OCI-LY1 (cell line): ENCODE measurements at regions not wholly inside any gene's neighbourhood (a gene's known extent, or its start where the extent isn't known, plus 50 kb on each side); places are given as distances from the start of the nearest gene placed in this dataset.
"Not testable (repeated sequence)": the region's sequence is repeated elsewhere in the genome, so short reads cannot be mapped to it uniquely, and the experiment has no call there.

Experiments
- H2AFZ ChIP-seq: fragments of 200-600 bp; sonication (generic), shearing (Covaris generic); 2 replicates; pipeline ENCODE4 v1.6.0; 2014; ENCODE audit warnings: antibody characterized with exemption, mild to moderate bottlenecking, low read length
- H3F3A ChIP-seq: fragments of 200-600 bp; sonication (generic), shearing (Covaris generic); 2 replicates; pipeline ENCODE4 v1.6.0; 2014; ENCODE audit warnings: mild to moderate bottlenecking, antibody characterized with exemption, low read length, moderate library complexity; ENCODE audit not compliant: insufficient read depth
- H3K27ac ChIP-seq: fragments of 200-600 bp; sonication (generic); 2 replicates; pipeline ENCODE4 v1.5.1; 2014; ENCODE audit warnings: low read length, mixed run types, mild to moderate bottlenecking, low read depth; ENCODE audit not compliant: poor library complexity, severe bottlenecking
- H3K27me3 ChIP-seq: fragments of 200-600 bp; sonication (generic); 2 replicates; pipeline ENCODE4 v1.6.0; 2014; ENCODE audit warnings: antibody characterized with exemption, mild to moderate bottlenecking, low read length, moderate library complexity; ENCODE audit not compliant: insufficient read depth
- H3K36me3 ChIP-seq: fragments of 200-600 bp; sonication (generic); 2 replicates; pipeline ENCODE4 v1.6.1; 2014; ENCODE audit warnings: mild to moderate bottlenecking, antibody characterized with exemption, low read length, moderate library complexity, mixed read lengths; ENCODE audit not compliant: insufficient read depth
- H3K4me1 ChIP-seq: fragments of 200-600 bp; sonication (generic); 2 replicates; pipeline ENCODE4 v1.5.1; 2014; ENCODE audit warnings: mild to moderate bottlenecking, low read length, moderate library complexity; ENCODE audit not compliant: insufficient read depth, severe bottlenecking
- H3K4me2 ChIP-seq: fragments of 200-600 bp; sonication (generic), shearing (Covaris generic); 2 replicates; pipeline ENCODE4 v1.6.1; 2014; ENCODE audit warnings: low read length
- H3K4me3 ChIP-seq: fragments of 200-600 bp; sonication (generic); 2 replicates; pipeline ENCODE4 v1.5.1; 2014; ENCODE audit warnings: low read length, low read depth, mild to moderate bottlenecking, mixed read lengths; ENCODE audit not compliant: poor library complexity, severe bottlenecking
- H3K79me2 ChIP-seq: fragments of 200-600 bp; shearing (Covaris generic); 2 replicates; pipeline ENCODE4 v1.6.1; 2016; ENCODE audit warnings: mixed run types, low read length, mixed read lengths; ENCODE audit not compliant: insufficient read depth
- H3K9ac ChIP-seq: fragments of 200-600 bp; sonication (generic), shearing (Covaris generic); 2 replicates; pipeline ENCODE4 v1.6.1; 2014; ENCODE audit warnings: mild to moderate bottlenecking, low read length, mixed read lengths
- H3K9me2 ChIP-seq: fragments of 200-600 bp; sonication (generic), shearing (Covaris generic); 2 replicates; pipeline ENCODE4 v1.6.1; 2014; ENCODE audit warnings: low read depth, mild to moderate bottlenecking, low read length, mixed read lengths
- H3K9me3 ChIP-seq: fragments of 200-600 bp; shearing (Covaris generic); 2 replicates; pipeline ENCODE4 v1.6.1; 2014; ENCODE audit warnings: low read length, mixed read lengths
- H4K20me1 ChIP-seq: fragments of 200-600 bp; sonication (generic), shearing (Covaris generic); 2 replicates; pipeline ENCODE4 v1.6.0; 2016; ENCODE audit warnings: mild to moderate bottlenecking, low read length; ENCODE audit not compliant: insufficient read depth

DNA sequence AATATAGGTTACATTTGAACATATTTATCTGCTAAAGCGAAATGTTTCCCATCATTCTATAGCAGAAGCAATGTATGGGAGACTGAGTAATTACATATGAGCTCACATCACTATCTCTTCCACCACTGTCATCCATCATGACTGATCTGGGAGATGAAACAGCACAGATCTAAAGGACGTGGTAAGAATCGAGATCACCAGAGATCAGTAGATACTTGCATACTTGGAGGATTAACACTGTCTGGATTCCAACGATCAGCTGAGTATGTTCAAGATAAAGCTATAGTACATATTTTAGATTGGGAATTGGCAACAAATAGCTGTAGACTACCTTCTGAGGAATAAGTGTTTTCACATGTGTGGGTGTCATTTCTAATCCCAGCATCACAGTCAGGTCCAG lies 94.6 kb downstream of the FOXD4L6 start:
- not testable (repeated sequence) for H3K27me3 ChIP-seq, H3K9me3 ChIP-seq, H2AFZ ChIP-seq, H3K4me1 ChIP-seq, H3K36me3 ChIP-seq, H3K4me3 ChIP-seq, H4K20me1 ChIP-seq, H3F3A ChIP-seq, H3K9ac ChIP-seq, H3K27ac ChIP-seq, H3K79me2 ChIP-seq, H3K9me2 ChIP-seq, H3K4me2 ChIP-seq

DNA sequence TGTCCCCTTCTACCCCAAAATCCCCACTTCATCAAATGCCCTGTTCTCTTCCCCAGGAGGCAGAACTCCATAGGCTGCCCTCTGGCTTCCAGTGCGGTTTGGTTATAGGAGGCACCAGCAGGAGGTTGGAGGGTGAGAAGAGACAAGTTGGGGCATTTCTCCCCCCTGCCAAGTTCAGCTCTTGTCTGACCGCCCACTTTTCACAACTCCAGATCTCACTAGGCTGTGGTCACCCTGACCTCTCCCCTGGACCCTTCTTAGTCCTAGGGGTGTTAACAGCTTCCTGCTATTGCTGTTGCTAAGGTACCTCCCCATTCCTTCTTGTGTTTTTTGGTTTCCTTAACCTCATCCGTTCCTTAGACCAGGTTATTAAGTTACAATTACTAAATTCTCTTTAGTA lies 95.1 kb downstream of the FOXD4L6 start:
- not testable (repeated sequence) for H3K27me3 ChIP-seq, H3K4me3 ChIP-seq, H3K9me3 ChIP-seq, H4K20me1 ChIP-seq, H3K27ac ChIP-seq, H3K9me2 ChIP-seq, H3F3A ChIP-seq, H3K9ac ChIP-seq, H3K79me2 ChIP-seq, H2AFZ ChIP-seq, H3K36me3 ChIP-seq, H3K4me1 ChIP-seq, H3K4me2 ChIP-seq

DNA sequence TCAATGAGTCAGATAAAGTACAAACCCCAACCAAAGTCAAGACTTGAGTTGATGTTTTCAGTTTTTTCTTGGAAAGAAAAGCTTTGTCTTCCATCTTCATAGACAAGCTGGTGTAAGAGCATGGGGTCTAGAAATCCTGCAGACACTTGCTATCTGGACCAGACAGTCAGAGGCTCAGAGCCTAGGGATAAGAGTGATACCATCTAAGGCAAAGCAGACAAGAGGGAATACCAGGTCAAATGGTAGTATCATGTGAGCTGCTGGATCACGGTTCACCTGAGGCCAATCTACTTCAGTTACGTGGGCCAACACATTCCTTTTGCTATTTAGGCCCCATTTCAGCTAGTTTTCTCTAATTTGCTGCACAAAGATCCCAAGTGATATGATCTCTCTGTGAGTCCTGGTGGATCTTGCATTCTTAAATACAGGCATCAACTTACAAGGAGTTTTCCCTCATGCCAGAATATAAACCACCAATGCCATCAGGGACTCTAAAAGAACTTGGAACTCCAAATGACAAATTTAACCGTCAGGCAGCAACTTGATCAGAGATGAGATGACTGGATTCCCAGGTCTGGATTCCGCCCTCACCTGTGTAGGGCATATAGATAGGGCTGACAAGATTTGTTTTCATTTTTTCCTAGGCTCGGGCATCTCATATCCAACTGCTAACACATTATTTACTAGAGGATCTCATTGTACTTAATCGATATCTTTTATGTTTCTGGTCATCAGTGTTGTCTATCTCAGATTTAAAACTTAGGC lies 101.4 kb downstream of the FOXD4L6 start:
- not testable (repeated sequence) for H3K79me2 ChIP-seq, H2AFZ ChIP-seq, H4K20me1 ChIP-seq, H3K9me3 ChIP-seq, H3K27me3 ChIP-seq, H3K27ac ChIP-seq, H3K36me3 ChIP-seq, H3F3A ChIP-seq, H3K9ac ChIP-seq, H3K4me2 ChIP-seq, H3K4me3 ChIP-seq, H3K9me2 ChIP-seq, H3K4me1 ChIP-seq

DNA sequence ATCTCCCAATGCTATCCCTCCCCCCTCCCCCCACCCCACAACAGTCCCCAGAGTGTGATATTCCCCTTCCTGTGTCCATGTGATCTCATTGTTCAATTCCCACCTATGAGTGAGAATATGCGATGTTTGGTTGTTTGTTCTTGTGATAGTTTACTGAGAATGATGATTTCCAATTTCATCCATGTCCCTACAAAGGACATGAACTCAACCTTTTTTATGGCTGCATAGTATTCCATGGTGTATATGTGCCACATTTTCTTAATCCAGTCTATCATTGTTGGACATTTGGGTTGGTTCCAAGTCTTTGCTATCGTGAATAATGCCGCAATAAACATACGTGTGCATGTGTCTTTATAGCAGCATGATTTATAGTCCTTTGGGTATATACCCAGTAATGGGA lies 106.1 kb downstream of the FOXD4L6 start:
- H3K27ac ChIP-seq, H3K4me3 ChIP-seq, H3F3A ChIP-seq, H4K20me1 ChIP-seq, H3K4me1 ChIP-seq, H3K9me3 ChIP-seq, H2AFZ ChIP-seq, H3K79me2 ChIP-seq, H3K27me3 ChIP-seq, H3K9ac ChIP-seq, H3K9me2 ChIP-seq, H3K36me3 ChIP-seq, H3K4me2 ChIP-seq: not testable (repeated sequence)

DNA sequence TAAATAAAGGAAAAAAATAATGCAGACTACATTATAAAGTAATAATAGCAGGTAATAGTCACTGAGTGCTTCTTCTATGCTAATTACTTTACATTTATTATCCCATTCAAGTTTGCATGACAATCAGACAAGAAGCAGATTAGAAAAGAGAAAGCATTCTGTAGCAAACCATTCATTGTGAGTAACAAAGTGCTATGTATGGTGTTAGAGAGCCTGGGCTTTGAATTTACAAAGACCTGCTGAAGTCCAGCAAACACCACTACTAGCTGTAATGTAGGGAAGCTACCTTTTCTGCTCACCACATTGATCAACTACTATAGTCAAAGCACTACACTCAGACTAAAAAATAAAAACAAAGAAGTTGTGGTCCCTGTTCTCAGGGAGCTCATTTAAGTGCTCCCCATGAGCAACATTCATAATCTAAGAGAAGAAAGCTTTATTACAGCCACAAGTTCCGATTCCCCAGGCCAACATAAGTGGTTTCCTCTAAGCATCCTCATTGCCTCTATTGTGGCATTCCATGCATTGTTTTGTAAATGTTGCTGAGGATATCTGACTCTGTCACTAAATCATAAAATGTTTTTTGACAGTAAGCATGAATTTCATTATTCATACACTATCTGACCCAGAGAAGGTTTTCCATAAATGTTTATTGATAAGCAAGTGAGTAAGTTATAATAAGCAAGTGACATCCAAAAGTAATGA lies 108.5 kb downstream of the FOXD4L6 start:
- not testable (repeated sequence) for H3K79me2 ChIP-seq, H3K27me3 ChIP-seq, H3K9ac ChIP-seq, H3K4me1 ChIP-seq, H3K9me2 ChIP-seq, H3K4me3 ChIP-seq, H2AFZ ChIP-seq, H3F3A ChIP-seq, H3K36me3 ChIP-seq, H3K27ac ChIP-seq, H3K9me3 ChIP-seq, H4K20me1 ChIP-seq, H3K4me2 ChIP-seq

DNA sequence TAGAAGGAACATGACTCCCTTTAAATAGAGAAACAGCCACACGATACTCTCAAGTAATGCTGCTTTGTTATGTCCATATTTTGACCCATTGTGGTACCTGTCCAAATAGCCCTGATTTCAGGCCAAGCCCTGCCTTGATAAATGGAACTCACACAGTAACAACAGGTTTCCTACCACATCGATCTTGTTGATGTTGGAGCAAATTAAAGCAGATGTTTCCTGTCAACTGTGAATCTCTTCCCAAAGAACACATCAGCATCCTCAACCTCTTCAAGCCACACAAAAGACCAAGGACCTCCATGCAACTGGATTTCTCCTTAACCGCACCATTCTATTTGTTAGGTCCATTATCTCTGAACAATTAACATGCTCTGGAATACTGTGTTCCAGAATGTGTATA lies 109.5 kb downstream of the FOXD4L6 start:
- not testable (repeated sequence) for H3K9me2 ChIP-seq, H3K27me3 ChIP-seq, H3K27ac ChIP-seq, H3K79me2 ChIP-seq, H3K9me3 ChIP-seq, H3K9ac ChIP-seq, H3F3A ChIP-seq, H3K4me2 ChIP-seq, H3K4me3 ChIP-seq, H3K36me3 ChIP-seq, H2AFZ ChIP-seq, H4K20me1 ChIP-seq, H3K4me1 ChIP-seq

DNA sequence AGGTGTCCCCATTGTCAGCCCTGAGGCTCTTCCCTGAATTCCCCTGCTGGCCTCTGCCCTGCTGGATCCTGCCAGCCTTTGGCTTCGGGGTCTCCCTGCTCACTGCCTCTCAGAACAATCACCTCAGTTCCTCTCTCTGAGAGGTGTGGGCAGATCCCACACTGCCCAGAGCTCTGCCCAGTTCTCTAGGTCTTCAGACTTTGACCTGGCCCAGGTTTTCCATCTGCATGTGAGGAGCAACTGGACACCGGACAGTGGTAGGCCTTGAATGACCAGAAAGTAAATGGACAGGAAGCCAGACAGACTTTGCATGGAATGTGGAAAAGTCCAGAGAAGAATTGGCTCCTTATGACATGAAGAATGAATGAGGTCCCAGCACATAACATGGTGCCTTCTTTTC lies 111.8 kb downstream of the FOXD4L6 start:
- H3K79me2 ChIP-seq, H3K4me2 ChIP-seq, H3K9me2 ChIP-seq, H2AFZ ChIP-seq, H4K20me1 ChIP-seq, H3K36me3 ChIP-seq, H3K27me3 ChIP-seq, H3K4me3 ChIP-seq, H3K27ac ChIP-seq, H3K9ac ChIP-seq, H3K4me1 ChIP-seq, H3K9me3 ChIP-seq, H3F3A ChIP-seq: not testable (repeated sequence)
